ENCODE measurements at regions not wholly inside any gene's neighbourhood (a gene's known extent, or its start where the extent isn't known, plus 50 kb on each side); places are given as distances from the start of the nearest gene placed in this dataset.

GRCh38 chr2:57894381-57894780 is 152.2 kb upstream of the VRK2 start:
- H4K20me1 ChIP-seq (replicated peaks in 1 of 2; ENCODE audit: control insufficient read depth in 1 of 2, insufficient read depth in 2 of 2, low read length in 2 of 2): no peaks in the 10 kb centered on the region
- H3K79me1 ChIP-seq (ENCODE audit: low read depth, low read length): no peaks in the 10 kb centered on the region
- no peak overlapping the region for H3K23ac ChIP-seq (ENCODE audit: insufficient read length)
- H3K79me2 ChIP-seq (ENCODE audit: control insufficient read depth in 1 of 2, insufficient read depth in 2 of 2, low read length in 2 of 2): no peaks in the 10 kb centered on the region
- H3K27ac ChIP-seq (ENCODE audit: low read depth, low read length): no peak overlapping the region
- no peak overlapping the region for H3K4me3 ChIP-seq (ENCODE audit: extremely low read depth in 1 of 4, insufficient read depth in 2 of 4, low read depth in 3 of 4, low read length in 4 of 4)
- H3K14ac ChIP-seq (ENCODE audit: insufficient read length): no peak overlapping the region
- no peak overlapping the region for H3K4me2 ChIP-seq (ENCODE audit: insufficient read depth in 1 of 2, low read depth in 2 of 2, low read length in 2 of 2)
- no peak overlapping the region for H2BK15ac ChIP-seq (ENCODE audit: low read length)
- no peak overlapping the region for H4K8ac ChIP-seq (ENCODE audit: extremely low read depth, insufficient read depth, low read length)
- FAIRE-seq: no peak
- no peak overlapping the region for H2BK20ac ChIP-seq (ENCODE audit: low read length)
- WGBS, 2 experiments (ENCODE audit: extremely low coverage in 1 of 2, insufficient coverage in 1 of 2, insufficient read length in 1 of 2, insufficient replicate concordance in 2 of 2, low coverage in 1 of 2, low lambda C conversion rate in 2 of 2, missing lambda C conversion rate in 1 of 2): 78% methylated on average over 2 of the region's 2 CpGs; no CpG with 5 or more reads in 1 of the 2 experiments
- no peak for DNase-seq (ENCODE audit: low read depth in 1 of 2, low spot score in 2 of 2)
- no peaks in the 10 kb centered on the region for H3K9me3 ChIP-seq (ENCODE audit: insufficient read depth in 2 of 2, low read depth in 1 of 2, low read length in 1 of 2)
- no peak overlapping the region for H2BK120ac ChIP-seq (replicated peaks; ENCODE audit: low read depth, low read length)
- H3K56ac ChIP-seq (replicated peaks; ENCODE audit: insufficient read length, low read depth, low read length): no peak overlapping the region
- H3K27me3 ChIP-seq (replicated peaks in 1 of 4; ENCODE audit: control insufficient read depth in 3 of 4, extremely low read depth in 1 of 4, insufficient read depth in 3 of 4, low read length in 3 of 4): no peaks in the 10 kb centered on the region
- H3K4me1 ChIP-seq (replicated peaks in 1 of 4; ENCODE audit: control insufficient read depth in 3 of 4, insufficient read depth in 4 of 4, low read length in 3 of 4): no peaks in the 10 kb centered on the region
- POLR2A ChIA-PET (ENCODE audit: partially characterized antibody): no interaction called here
- H3K36me3 ChIP-seq (ENCODE audit: control insufficient read depth in 2 of 4, insufficient read depth in 4 of 4, low read length in 3 of 4): no peaks in the 10 kb centered on the region
- H2BK5ac ChIP-seq (ENCODE audit: low read depth, low read length): no peak overlapping the region
- CTCF ChIA-PET (ENCODE audit: partially characterized antibody): no interaction called here
- H3K9ac ChIP-seq (replicated peaks in 1 of 4; ENCODE audit: extremely low read depth in 1 of 4, low read depth in 3 of 4, low read length in 3 of 4): no peak overlapping the region
- H2BK12ac ChIP-seq (ENCODE audit: low read depth, low read length): no peak overlapping the region
- H3K18ac ChIP-seq (ENCODE audit: extremely low read depth, low read length): no peak overlapping the region
- H3K23me2 ChIP-seq (ENCODE audit: low read depth, low read length): no peaks in the 10 kb centered on the region; the same call in 1 of the 2 replicates
- no peak overlapping the region for H2AK5ac ChIP-seq (ENCODE audit: low read depth, low read length)
- H4K91ac ChIP-seq (replicated peaks; ENCODE audit: insufficient read length, low read length): no peak overlapping the region
- no peak overlapping the region for H4K5ac ChIP-seq (ENCODE audit: insufficient read length, low read depth, low read length)
- no peak overlapping the region for H2AFZ ChIP-seq (ENCODE audit: low read length)
- no peak overlapping the region for H3K4ac ChIP-seq (replicated peaks; ENCODE audit: insufficient read length, low read depth, low read length)
- TF ChIP-seq SP1 (IDR thresholded peaks at IDR 0.05; ENCODE audit: low read depth, low read length): no peak
- TF ChIP-seq EZH2 (IDR thresholded peaks at IDR 0.05; ENCODE audit: low read depth, low read length, severe bottlenecking): no peak
- no peak for TF ChIP-seq GABPA (IDR thresholded peaks at IDR 0.05; ENCODE audit: borderline replicate concordance, insufficient read depth, low read length)
- TF ChIP-seq TAF7 (optimal IDR thresholded peaks at IDR 0.05; ENCODE audit: borderline replicate concordance, low read depth, low read length): no peak
- TF ChIP-seq HDAC6 (IDR thresholded peaks at IDR 0.05; ENCODE audit: low read depth, low read length): no peak
- TF ChIP-seq KDM4A (IDR thresholded peaks at IDR 0.05; ENCODE audit: low read depth, low read length, severe bottlenecking): no peak
- no peak for TF ChIP-seq CTBP2 (IDR thresholded peaks at IDR 0.05; ENCODE audit: borderline replicate concordance, insufficient read depth, insufficient read length, low read length)
- no peak for TF ChIP-seq SRF (IDR thresholded peaks at IDR 0.05; ENCODE audit: low read depth, low read length)
- TF ChIP-seq FOSL1 (IDR thresholded peaks at IDR 0.05; ENCODE audit: insufficient read depth, low read depth, low read length): no peak
- no peak for TF ChIP-seq PHF8 (conservative IDR thresholded peaks at IDR 0.05; ENCODE audit: low read depth, low read length)

Measured in H1 (cell line).